ENCODE measurements at regions not wholly inside any gene's neighbourhood (a gene's known extent, or its start where the extent isn't known, plus 50 kb on each side); places are given as distances from the start of the nearest gene placed in this dataset.

- TF ChIP-seq POLR2A (IDR thresholded peaks at IDR 0.05; ENCODE audit: low read length): no peak
- no peak for TF ChIP-seq GATA1 (IDR thresholded peaks at IDR 0.05; ENCODE audit: low read depth, low read length)
These were observed 588.3 kb upstream of the SLITRK1 start for GRCh38 chr13:84470528-84470927.

Data from erythroblast (primary cell).